Liver (tissue), 8 donors: ENCODE measurements at regions not wholly inside any gene's neighbourhood (a gene's known extent, or its start where the extent isn't known, plus 50 kb on each side); places are given as distances from the start of the nearest gene placed in this dataset.

Source experiments
- DNase-seq: peaks from one replicate; pipeline ENCODE4 v3.0.0-alpha.2; 2017; ENCODE audit warnings: low spot score
- H3K27ac ChIP-seq, 2 donors: one replicate each; pipeline ENCODE4 v1.7.0; 2013; ENCODE audit warnings: inconsistent platforms in 2 of 2, low read length in 2 of 2, control low read depth in 1 of 2, low read depth in 1 of 2, mild to moderate bottlenecking in 1 of 2
- H3K27me3 ChIP-seq, 4 donors: one replicate each; pipeline versions ENCODE4 v1.6.1 to v1.7.0; 2013; ENCODE audit warnings: low read length in 3 of 4, inconsistent platforms in 1 of 4, mild to moderate bottlenecking in 1 of 4, moderate library complexity in 1 of 4; ENCODE audit not compliant: control insufficient read depth in 4 of 4, insufficient read depth in 4 of 4
- H3K36me3 ChIP-seq, 4 donors: one replicate each; pipeline versions ENCODE4 v1.6.1 to v1.7.0; 2013; ENCODE audit warnings: low read length in 3 of 4, mild to moderate bottlenecking in 3 of 4, low read depth in 1 of 4, moderate library complexity in 1 of 4; ENCODE audit not compliant: control insufficient read depth in 4 of 4, insufficient read depth in 3 of 4
- H3K4me1 ChIP-seq, 4 donors: one replicate each; pipeline versions ENCODE4 v1.6.1 to v1.7.0; 2013; ENCODE audit warnings: low read length in 3 of 4, mild to moderate bottlenecking in 3 of 4, moderate library complexity in 1 of 4; ENCODE audit not compliant: control insufficient read depth in 4 of 4, insufficient read depth in 4 of 4
- H3K4me3 ChIP-seq, 3 donors: one replicate each; pipeline versions ENCODE4 v1.6.1 to v1.7.0; 2013; ENCODE audit warnings: low read length in 3 of 3, control low read depth in 1 of 3, low read depth in 1 of 3, mild to moderate bottlenecking in 1 of 3
- H3K9ac ChIP-seq, 2 donors: one replicate each; pipeline ENCODE4 v1.7.0; 2013; ENCODE audit warnings: low read length in 2 of 2, mild to moderate bottlenecking in 2 of 2, moderate library complexity in 2 of 2, control low read depth in 1 of 2, low read depth in 1 of 2
- H3K9me3 ChIP-seq, 4 donors: one replicate each; pipeline versions ENCODE4 v1.6.1 to v1.7.0; 2013; ENCODE audit warnings: low read length in 3 of 4; ENCODE audit not compliant: control insufficient read depth in 4 of 4
- ATF3 ChIP-seq: IDR thresholded peaks from 2 replicates; pipeline ENCODE4 v1.6.1; 2016; ENCODE audit warnings: antibody characterized with exemption
- CTCF ChIP-seq: fragments of 150-350 bp; IDR thresholded peaks from 2 replicates; pipeline ENCODE4 v1.5.1; 2017; ENCODE audit warnings: improper control_type of control experiment, low read depth, low read length; ENCODE audit not compliant: missing input control
- EGR1 ChIP-seq, 2 donors: IDR thresholded peaks; 2 replicates each; pipeline ENCODE4 v1.6.1; 2016 to 2018; ENCODE audit warnings: antibody characterized with exemption in 2 of 2, low read depth in 2 of 2
- FOXA2 ChIP-seq: IDR thresholded peaks from 2 replicates; pipeline ENCODE4 v1.6.1; 2016; ENCODE audit warnings: antibody characterized with exemption
- GABPA ChIP-seq, 2 donors: IDR thresholded peaks in 1 of 2; conservative IDR thresholded peaks in 1 of 2; 2 replicates each; pipeline ENCODE4 v1.6.1; 2016; ENCODE audit warnings: antibody characterized with exemption in 2 of 2, mild to moderate bottlenecking in 1 of 2, moderate library complexity in 1 of 2
- HNF4G ChIP-seq: IDR thresholded peaks from 2 replicates; pipeline ENCODE4 v1.6.1; 2016; ENCODE audit warnings: antibody characterized with exemption
- JUND ChIP-seq, 2 donors: IDR thresholded peaks; 2 replicates each; pipeline ENCODE4 v1.6.1; 2016; ENCODE audit warnings: antibody characterized with exemption in 2 of 2
- MAX ChIP-seq: IDR thresholded peaks from 2 replicates; pipeline ENCODE4 v1.6.1; 2016; ENCODE audit warnings: antibody characterized with exemption
- NR2F2 ChIP-seq: IDR thresholded peaks from 2 replicates; pipeline ENCODE4 v1.6.1; 2016; ENCODE audit warnings: antibody characterized with exemption
- RAD21 ChIP-seq, 2 donors: IDR thresholded peaks; 2 replicates each; pipeline ENCODE4 v1.6.1; 2016; ENCODE audit warnings: antibody characterized with exemption in 2 of 2, mild to moderate bottlenecking in 2 of 2
- REST ChIP-seq: IDR thresholded peaks from 2 replicates; pipeline ENCODE4 v1.6.1; 2016; ENCODE audit warnings: antibody characterized with exemption, mild to moderate bottlenecking
- RXRA ChIP-seq, 2 donors: IDR thresholded peaks; 2 replicates each; pipeline ENCODE4 v1.6.1; 2017 to 2018; ENCODE audit warnings: antibody characterized with exemption in 2 of 2, mild to moderate bottlenecking in 1 of 2
- SP1 ChIP-seq: IDR thresholded peaks from 2 replicates; pipeline ENCODE4 v1.6.1; 2018; ENCODE audit warnings: antibody characterized with exemption, mild to moderate bottlenecking
- TAF1 ChIP-seq: conservative IDR thresholded peaks from 2 replicates; pipeline ENCODE4 v1.6.1; 2016; ENCODE audit warnings: antibody characterized with exemption, mild to moderate bottlenecking
- YY1 ChIP-seq: IDR thresholded peaks from 2 replicates; pipeline ENCODE4 v1.6.1; 2016; ENCODE audit warnings: antibody characterized with exemption, mild to moderate bottlenecking
- ZBTB33 ChIP-seq: IDR thresholded peaks from 2 replicates; pipeline ENCODE4 v1.6.1; 2016; ENCODE audit warnings: antibody characterized with exemption
- WGBS: extraction: QIAGEN DNeasy Blood & Tissue Kit; methylation state at CpG from one replicate; pipeline ENCODE4 v1.1.7; 2013; 5-methylcytosine and 5-hydroxymethylcytosine counted together
- donor health status: healthy.
- donor health status: healthy.
- donor health status: healthy.
- donor health status: healthy.
- donor health status: healthy.

GRCh38 chr6:73943411-73943810 lies 247.4 kb downstream of the CD109 start:
- no peak for TF ChIP-seq SP1
- TF ChIP-seq HNF4G = no peak
- TF ChIP-seq ZBTB33 = no peak
- no peak for TF ChIP-seq EGR1 (IDR thresholded peaks at IDR 0.05; ENCODE audit: low read depth in 2 of 2)
- TF ChIP-seq JUND (IDR thresholded peaks at IDR 0.05) = no peak
- TF ChIP-seq GABPA (IDR thresholded peaks at IDR 0.05 in 1 of 2, conservative IDR thresholded peaks at IDR 0.05 in 1 of 2) = no peak
- no peak for TF ChIP-seq RAD21 (IDR thresholded peaks at IDR 0.05)
- TF ChIP-seq TAF1 = no peak
- TF ChIP-seq YY1 = no peak
- TF ChIP-seq MAX = no peak
- no peak for TF ChIP-seq REST
- no peak for TF ChIP-seq NR2F2
- TF ChIP-seq ATF3 = no peak
- TF ChIP-seq RXRA (IDR thresholded peaks at IDR 0.05) = no peak
- no peak for TF ChIP-seq FOXA2
- TF ChIP-seq CTCF = no peak
- DNase-seq = no peak
- H3K4me1 ChIP-seq = no peaks in the 10 kb centered on the region
- no peak overlapping the region for H3K4me3 ChIP-seq
- H3K36me3 ChIP-seq = no peaks in the 10 kb centered on the region
- peaks cover 0 to 3% (median 0%) of the 10 kb centered on the region in 4 donors for H3K9me3 ChIP-seq
- H3K9ac ChIP-seq = no peak overlapping the region
- H3K27ac ChIP-seq = no peak overlapping the region
- 80% methylated on average over 1 of the region's 1 CpG for WGBS
- peaks cover 0 to 10% (median 0%) of the 10 kb centered on the region in 4 donors for H3K27me3 ChIP-seq

- no peaks in the 10 kb centered on the region for H3K4me1 ChIP-seq
- H3K4me3 ChIP-seq = no peak overlapping the region
- H3K9me3 ChIP-seq = peaks cover 0 to 3% (median 0%) of the 10 kb centered on the region in 4 donors
- WGBS = 71% methylated on average over 3 of the region's 3 CpGs
- no peak overlapping the region for H3K9ac ChIP-seq
- H3K27ac ChIP-seq = no peak overlapping the region
- H3K27me3 ChIP-seq = peaks cover 0 to 4% (median 0%) of the 10 kb centered on the region in 4 donors
- TF ChIP-seq NR2F2 (no peak), MAX (no peak)
- no peaks in the 10 kb centered on the region for H3K36me3 ChIP-seq
- no peak for DNase-seq
Measured at GRCh38 chr6:73942592-73943186, 246.7 kb downstream of the CD109 start.
